NK-92 treated with Interleukin-12 subunit alpha and Interleukin-12 subunit beta, amount 100 ng/mL, for 24 hours (cell line): ENCODE measurements at regions not wholly inside any gene's neighbourhood (a gene's known extent, or its start where the extent isn't known, plus 50 kb on each side); places are given as distances from the start of the nearest gene placed in this dataset.

Experiments used
- DNase-seq: peaks from one replicate; lab custom pipeline; 2025; lab: John Stamatoyannopoulos, UW

GRCh38 chr15:94760348-94760747, 529.0 kb downstream of the MCTP2 start:
- DNase-seq, result no peak

- DNase-seq, result no peak
Measured at GRCh38 chr15:94761574-94761973, 530.2 kb downstream of the MCTP2 start.

- no peak for DNase-seq
Measured at GRCh38 chr15:94769089-94769488, 537.7 kb downstream of the MCTP2 start.

GRCh38 chr15:94770199-94770598, 538.8 kb downstream of the MCTP2 start:
- DNase-seq, result no peak

GRCh38 chr15:94777037-94777436, 545.7 kb downstream of the MCTP2 start:
- DNase-seq, result no peak

GRCh38 chr15:94778840-94779239, 547.5 kb downstream of the MCTP2 start:
- no peak for DNase-seq

GRCh38 chr15:94780166-94780565, 548.8 kb downstream of the MCTP2 start:
- DNase-seq, result no peak

- no peak for DNase-seq
Measured at GRCh38 chr15:94785091-94785490, 553.7 kb downstream of the MCTP2 start.

GRCh38 chr15:94791008-94791407, 559.6 kb downstream of the MCTP2 start:
- DNase-seq, result no peak

- DNase-seq, result no peak
Measured at GRCh38 chr15:94791510-94791909, 560.1 kb downstream of the MCTP2 start.

- no peak for DNase-seq
Measured at GRCh38 chr15:94792196-94792595, 560.8 kb downstream of the MCTP2 start.

GRCh38 chr15:94793207-94793606, 561.8 kb downstream of the MCTP2 start:
- no peak for DNase-seq

GRCh38 chr15:94793641-94794040, 562.3 kb downstream of the MCTP2 start:
- DNase-seq, result no peak

GRCh38 chr15:94804613-94805012, 573.3 kb downstream of the MCTP2 start:
- no peak for DNase-seq

- DNase-seq, result no peak
Measured at GRCh38 chr15:94815110-94815731, 583.9 kb downstream of the MCTP2 start.

GRCh38 chr15:94815914-94816313, 584.6 kb downstream of the MCTP2 start:
- no peak for DNase-seq

- no peak for DNase-seq
Measured at GRCh38 chr15:94829887-94830884, 598.8 kb downstream of the MCTP2 start.

- no peak for DNase-seq
Measured at GRCh38 chr15:94834000-94834399, 602.6 kb downstream of the MCTP2 start.

- no peak for DNase-seq
Measured at GRCh38 chr15:94834494-94834893, 603.1 kb downstream of the MCTP2 start.

- no peak for DNase-seq
Measured at GRCh38 chr15:94838281-94838680, 606.9 kb downstream of the MCTP2 start.

GRCh38 chr15:94840794-94841783, 609.7 kb downstream of the MCTP2 start:
- DNase-seq, result no peak

- no peak for DNase-seq
Measured at GRCh38 chr15:94843060-94843459, 611.7 kb downstream of the MCTP2 start.
